ENCODE measurements at regions not wholly inside any gene's neighbourhood (a gene's known extent, or its start where the extent isn't known, plus 50 kb on each side); places are given as distances from the start of the nearest gene placed in this dataset.

DNA sequence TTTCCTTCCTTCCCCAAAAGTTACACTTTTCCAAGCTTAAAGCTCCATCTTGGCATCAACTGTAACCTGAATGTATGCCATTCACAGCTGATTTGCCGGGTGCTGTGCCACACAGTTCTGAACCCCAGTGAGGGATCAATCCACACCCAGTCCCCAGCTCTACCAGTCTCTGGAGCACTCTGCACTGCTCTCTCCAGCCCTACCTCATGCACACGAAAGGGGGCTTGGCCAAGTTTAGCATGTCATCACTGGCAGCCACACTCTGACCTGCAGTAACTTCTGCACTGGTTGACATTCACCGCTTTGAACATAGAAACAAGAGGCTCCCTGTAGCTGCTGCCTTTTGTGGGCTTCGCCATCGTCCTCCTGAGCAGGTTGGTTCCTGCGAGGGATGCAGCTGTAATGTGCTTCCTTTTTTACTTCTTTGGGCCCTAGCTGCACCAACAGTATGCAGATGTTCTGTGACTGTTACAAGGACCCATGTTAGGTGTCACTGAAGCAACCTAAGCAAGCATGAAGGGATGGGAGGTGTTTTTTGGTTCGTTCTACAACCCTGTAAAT is 135.4 kb upstream of the SLC44A3 start:
- no peak for DNase-seq
- in situ Hi-C loops (cut with HindIII; ENCODE audit: low pct_ligation_motif_present, low pct_unique_long_range_greater_than_20kb, low sequenced_read_pairs), result no loop called here

DNA sequence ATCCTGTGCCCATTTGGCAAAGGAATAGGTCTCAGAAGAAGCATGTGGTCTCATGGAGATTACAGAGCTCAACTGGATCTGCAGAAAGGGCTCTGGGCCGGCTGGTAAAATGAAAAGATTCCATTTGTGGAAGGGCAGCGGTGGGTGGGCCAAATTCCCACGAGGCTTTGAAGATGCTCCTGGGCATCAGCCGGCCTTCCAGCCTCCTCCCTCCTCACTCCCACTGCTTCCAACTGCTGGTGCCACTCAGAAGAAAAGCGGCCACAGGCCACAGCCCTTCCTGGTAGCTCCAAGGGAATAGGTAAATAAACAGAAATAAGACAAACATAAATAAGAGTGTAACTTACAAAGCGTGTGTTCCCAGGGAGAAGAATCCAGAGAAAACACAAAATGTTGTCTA is 136.3 kb upstream of the SLC44A3 start:
- no peak for DNase-seq
- in situ Hi-C loops (cut with HindIII; ENCODE audit: low pct_ligation_motif_present, low pct_unique_long_range_greater_than_20kb, low sequenced_read_pairs), result no loop called here

DNA sequence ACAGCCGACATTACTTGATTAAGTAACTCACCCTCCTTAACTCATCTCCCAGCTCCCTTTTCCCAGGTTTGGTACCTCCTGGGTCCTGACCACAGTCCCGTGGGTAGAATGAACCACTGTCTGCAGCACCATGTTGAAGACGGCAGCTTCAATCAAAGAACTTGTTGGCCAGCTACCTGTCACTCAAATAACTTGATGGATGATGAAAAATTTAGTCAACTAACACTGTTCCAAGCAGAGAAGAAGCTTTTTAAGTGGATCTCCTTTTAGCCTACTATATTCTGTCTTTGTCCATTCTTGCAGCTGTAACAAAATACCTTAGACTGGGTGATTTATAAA is 138.4 kb upstream of the F3 start:
- in situ Hi-C loops (cut with HindIII; ENCODE audit: low pct_ligation_motif_present, low pct_unique_long_range_greater_than_20kb, low sequenced_read_pairs), result no loop called here
- DNase-seq, result no peak

DNA sequence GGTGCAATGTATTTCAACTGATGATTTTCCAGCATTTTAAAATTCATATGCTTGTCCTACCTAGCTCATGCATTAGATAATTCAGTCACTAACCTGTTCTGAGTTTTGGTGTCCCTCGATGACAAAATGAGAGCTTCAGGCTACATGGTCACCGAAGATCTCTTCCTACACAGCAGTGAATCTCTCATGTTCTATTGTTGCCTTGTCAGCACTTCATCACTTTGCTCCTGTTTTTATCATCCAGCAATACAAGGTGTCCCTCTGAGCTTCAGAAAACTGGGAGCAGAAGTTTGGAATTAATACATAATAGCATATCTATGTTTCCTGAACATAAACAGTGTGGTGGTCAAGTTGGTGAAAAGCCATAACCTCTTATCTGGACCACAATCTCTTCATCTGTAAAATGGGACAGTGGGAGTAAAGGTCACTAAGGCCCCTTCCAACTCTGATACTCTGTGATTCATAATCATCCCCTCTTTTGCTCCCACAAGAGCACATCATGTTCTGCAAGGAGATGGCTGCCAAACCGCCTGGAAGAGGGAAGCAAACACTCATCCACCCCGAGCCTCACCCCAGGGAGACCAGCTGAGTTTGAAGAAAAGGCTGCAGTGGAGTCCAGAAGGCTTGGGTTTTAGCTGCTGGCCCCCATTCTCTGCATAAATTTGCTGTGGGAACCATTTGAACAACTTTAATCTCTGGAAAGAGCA is 137.9 kb upstream of the F3 start:
- no peak for DNase-seq
- in situ Hi-C loops (cut with HindIII; ENCODE audit: low pct_ligation_motif_present, low pct_unique_long_range_greater_than_20kb, low sequenced_read_pairs), result no loop called here

DNA sequence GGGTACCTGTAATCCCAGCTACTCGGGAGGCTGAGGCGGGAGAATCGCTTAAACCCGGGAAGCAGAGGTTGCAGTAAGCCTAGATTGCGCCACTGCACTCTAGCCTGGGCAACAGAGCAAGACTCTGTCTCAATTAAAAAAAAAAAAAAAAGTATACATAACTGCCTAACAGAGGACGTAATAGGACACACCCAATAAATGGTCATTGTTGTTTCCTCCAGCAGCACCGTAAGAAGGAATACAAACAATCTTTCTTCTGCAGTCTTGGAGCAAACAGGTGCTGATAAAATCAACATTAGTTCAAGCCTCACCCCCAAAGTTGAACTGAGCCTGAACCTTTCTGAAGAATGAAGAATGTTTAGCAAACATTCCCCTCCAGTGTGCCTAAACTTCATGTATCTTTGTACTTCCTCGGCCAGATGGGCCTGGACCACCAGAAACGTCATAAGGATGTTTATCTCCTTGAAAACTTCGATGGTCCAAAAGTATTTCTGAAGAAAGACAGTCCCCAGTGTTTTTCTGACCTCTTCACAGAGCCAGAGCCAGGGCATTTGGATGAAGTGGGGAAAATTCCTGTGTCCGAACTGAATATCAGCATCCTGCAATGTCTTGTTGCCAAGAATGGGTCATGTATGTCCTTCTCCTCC is 136.8 kb upstream of the F3 start:
- DNase-seq, result no peak
- in situ Hi-C loops (cut with HindIII; ENCODE audit: low pct_ligation_motif_present, low pct_unique_long_range_greater_than_20kb, low sequenced_read_pairs), result no loop called here

DNA sequence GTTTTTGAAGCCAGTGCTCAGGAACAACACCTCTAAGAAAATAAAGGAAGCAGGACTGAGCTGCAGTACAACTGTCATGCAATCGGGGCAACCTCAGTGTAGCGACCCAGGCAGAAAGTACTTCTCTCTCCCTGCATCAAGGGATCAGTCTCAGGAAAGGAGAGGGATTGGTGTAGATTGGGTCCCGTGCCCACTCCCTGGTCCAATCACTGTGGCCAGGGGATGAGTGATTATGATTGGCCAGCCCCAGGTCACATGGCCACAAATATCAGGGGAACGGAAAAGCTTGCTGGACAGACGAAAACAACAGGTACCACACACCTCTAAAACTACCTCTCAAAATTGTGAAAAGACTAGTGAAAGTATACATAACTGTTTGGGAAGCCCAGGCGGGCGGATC is 136.2 kb upstream of the F3 start:
- in situ Hi-C loops (cut with HindIII; ENCODE audit: low pct_ligation_motif_present, low pct_unique_long_range_greater_than_20kb, low sequenced_read_pairs), result no loop called here
- DNase-seq, result no peak

DNA sequence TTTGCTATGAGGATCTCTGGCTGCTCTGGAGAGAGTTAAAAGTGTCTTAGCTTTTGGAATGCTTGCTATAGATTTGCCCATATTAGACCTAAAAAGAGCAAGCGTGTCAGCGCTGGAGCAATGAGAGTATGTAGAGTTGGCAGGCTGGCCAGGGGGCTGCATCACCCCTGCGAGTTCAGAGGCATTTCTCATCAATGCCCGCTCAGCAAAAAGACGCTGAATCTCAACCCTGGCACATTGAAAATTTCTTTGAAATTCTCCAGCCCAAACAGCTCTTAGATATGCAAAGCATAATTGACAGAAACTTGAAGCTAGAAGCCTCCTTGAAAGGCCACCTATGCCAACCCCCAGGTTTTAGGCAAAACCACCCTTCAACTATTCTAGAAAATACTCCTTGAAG is 135.5 kb upstream of the F3 start:
- in situ Hi-C loops (cut with HindIII; ENCODE audit: low pct_ligation_motif_present, low pct_unique_long_range_greater_than_20kb, low sequenced_read_pairs), result no loop called here
- no peak for DNase-seq

DNA sequence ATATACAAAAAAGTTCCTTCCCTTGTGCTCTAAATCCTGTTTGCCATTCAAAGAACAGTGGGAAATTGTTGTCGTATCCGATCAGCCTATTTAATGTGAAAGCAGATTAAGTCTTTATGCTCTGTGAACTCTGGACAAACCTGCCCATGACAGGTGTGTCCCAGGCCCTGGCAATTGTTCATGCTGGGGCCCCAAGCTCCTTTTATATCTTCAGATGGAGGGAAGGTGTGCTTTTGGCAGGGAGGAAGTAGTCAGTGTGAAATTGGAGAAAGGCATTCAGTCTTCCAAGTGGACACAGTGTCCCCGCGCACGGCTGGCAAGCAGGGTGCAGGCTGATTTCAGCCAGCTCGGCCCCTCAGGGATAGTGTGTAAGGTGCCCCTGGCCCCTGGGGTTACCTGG is 135.1 kb upstream of the F3 start:
- DNase-seq, result no peak
- in situ Hi-C loops (cut with HindIII; ENCODE audit: low pct_ligation_motif_present, low pct_unique_long_range_greater_than_20kb, low sequenced_read_pairs), result no loop called here

DNA sequence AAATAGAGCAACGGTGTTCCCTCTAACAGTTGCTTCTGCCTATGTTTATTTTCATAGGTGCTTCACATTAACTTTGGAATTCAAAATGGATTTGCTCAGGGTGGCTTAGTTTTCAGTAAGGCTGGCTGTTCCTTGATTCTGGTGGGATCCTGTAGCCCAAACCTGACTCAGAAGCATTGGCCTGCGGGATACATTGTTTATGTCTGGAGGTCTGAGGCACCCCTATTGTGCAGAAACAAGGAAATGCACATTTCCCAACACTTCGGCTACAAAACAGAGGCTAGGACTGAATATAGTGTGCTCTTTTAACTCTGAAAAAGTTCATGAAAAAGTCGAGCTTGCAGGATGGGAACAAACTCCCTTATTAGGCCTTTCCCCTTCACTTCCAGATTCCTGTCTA is 133.8 kb upstream of the F3 start:
- no peak for DNase-seq
- in situ Hi-C loops (cut with HindIII; ENCODE audit: low pct_ligation_motif_present, low pct_unique_long_range_greater_than_20kb, low sequenced_read_pairs), result no loop called here

DNA sequence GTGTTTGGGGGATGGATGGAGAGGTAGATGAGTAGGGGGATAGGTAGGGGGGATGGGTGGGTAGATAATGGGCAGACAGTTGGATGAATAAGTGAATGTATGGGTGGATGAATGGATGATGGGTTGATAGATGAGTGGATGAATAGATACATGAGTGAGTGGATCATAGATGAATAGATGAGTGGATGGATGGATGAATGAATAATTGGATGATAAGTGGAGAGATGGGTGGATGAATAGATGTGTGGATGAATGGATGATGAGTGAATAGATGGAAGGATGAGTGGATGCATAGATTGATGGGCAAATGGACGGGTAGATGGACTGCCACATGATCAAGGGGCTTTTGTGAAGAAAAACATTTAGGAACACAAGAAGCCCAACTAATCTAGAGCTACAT is 133.3 kb upstream of the F3 start:
- in situ Hi-C loops (cut with HindIII; ENCODE audit: low pct_ligation_motif_present, low pct_unique_long_range_greater_than_20kb, low sequenced_read_pairs), result no loop called here
- no peak for DNase-seq

DNA sequence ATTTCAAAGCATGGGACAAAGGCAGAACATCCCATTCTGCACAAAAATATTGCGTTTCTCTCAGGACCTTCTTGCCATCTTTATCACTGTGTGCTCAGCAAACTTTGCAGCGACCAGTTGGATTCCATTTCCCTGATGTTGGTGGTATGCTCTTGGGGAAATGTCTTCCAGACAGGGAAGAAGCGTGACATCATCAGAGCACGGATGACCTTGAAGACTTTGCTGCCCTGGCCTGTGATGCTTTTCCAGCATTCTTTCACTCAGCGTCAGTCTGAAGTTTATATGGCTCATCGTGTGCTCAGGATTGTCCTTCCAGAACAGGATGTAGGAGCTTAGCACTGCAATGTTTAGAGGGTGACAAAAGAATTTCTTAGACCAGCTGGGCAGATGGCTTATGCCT is 131.4 kb upstream of the F3 start:
- DNase-seq, result no peak

DNA sequence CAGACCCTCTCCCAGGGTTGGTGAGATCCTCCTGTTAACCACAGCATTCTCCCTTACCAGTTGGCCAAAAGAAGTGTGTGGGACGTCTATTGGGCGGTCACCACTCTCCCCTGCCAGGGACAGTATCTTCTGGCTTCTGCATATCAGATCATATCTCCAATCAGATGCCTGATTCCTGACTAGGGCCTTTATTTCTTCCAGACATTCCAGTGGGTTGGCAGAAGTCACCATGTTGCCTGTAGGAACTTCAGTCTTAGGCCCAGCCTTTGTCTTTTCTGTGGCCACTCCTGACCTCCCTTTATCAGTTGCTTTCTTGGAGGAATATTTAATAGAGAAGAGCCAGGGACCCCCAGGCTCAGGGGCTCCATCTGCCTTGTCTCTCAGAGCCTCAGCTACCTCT is 130.4 kb upstream of the F3 start:
- in situ Hi-C loops (cut with HindIII; ENCODE audit: low pct_ligation_motif_present, low pct_unique_long_range_greater_than_20kb, low sequenced_read_pairs), result no loop called here
- no peak for DNase-seq

More for the DNA sequence above, 131.4 kb upstream of the F3 start:
- in situ Hi-C loops (cut with HindIII; ENCODE audit: low pct_ligation_motif_present, low pct_unique_long_range_greater_than_20kb, low sequenced_read_pairs), result no loop called here

DNA sequence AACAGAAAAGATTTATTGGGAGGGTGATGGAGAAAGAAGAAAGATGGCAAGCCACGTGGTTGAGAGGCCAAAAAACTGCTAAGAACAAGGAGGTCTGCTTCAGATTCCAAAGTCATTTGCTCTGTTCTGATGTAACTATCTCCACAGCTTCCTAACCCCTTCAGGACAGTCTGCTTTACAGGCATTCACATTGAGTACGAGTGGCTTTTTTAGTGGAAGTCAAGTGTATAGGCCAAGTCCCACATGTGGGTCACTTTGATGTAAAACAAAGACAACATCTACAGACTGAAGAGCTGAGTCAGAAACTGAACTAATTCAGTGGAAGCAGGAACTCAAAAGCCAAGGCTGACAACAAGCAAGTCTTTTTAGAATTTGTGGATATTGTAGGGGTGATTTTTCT is 128.7 kb upstream of the F3 start:
- no peak for DNase-seq
- in situ Hi-C loops (cut with HindIII; ENCODE audit: low pct_ligation_motif_present, low pct_unique_long_range_greater_than_20kb, low sequenced_read_pairs), result no loop called here

DNA sequence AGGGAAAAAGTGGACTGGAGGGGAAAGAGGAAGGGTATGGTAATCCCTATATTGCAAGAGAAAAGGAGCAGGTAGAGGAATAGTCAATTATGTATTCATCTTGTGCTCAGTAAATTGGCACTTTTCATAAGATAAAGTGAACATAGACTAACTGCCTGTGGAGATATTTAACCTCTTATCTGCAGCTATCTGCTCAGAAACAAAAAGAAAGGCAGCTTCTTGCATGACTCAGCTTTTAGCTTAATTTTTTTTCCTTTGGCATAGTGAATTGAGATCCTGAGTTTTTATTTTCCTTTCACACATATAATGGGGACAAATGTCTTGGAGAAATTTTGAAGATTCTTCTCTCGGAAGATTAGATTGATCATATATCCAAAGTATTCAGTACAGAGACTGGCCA is 127.6 kb upstream of the F3 start:
- DNase-seq, result no peak
- in situ Hi-C loops (cut with HindIII; ENCODE audit: low pct_ligation_motif_present, low pct_unique_long_range_greater_than_20kb, low sequenced_read_pairs), result no loop called here

DNA sequence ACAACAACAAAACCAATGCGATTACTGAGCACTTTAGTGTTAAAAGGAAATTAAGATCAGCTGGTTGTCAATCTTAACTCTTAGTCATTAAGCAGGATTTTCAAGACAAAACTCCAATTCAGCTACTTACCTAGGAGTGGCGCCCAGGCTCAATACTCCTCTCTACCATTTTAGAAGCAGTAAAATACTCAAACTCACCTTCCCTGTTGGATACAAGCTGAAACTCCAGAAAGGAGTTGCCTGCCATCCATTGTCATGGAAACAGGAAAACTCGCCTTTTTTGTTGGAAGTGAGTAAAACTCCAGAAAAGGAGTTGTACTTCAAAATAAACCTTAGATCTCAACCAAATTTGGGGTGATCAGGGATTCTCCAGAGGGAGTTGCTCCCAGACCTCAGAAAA is 127.0 kb upstream of the F3 start:
- in situ Hi-C loops (cut with HindIII; ENCODE audit: low pct_ligation_motif_present, low pct_unique_long_range_greater_than_20kb, low sequenced_read_pairs), result no loop called here
- no peak for DNase-seq

DNA sequence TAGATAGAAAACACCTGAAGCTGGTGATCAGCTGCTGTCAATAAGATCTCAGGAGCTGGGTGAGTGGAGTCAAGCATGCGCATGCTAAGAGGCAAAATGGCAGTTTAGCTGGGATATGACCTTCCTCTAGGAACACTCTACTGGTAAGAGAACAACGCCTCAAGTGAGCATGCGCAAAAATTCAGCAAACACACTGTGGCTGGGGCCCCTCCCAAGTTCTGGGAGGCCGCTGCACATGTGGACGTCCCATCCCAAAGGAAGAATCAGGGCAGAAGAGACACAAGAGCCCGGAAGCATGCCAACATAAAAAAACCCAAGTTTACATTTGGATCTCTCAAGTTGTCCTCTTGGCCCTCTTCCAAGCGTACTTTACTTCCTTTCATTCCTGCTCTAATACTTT is 126.3 kb upstream of the F3 start:
- in situ Hi-C loops (cut with HindIII; ENCODE audit: low pct_ligation_motif_present, low pct_unique_long_range_greater_than_20kb, low sequenced_read_pairs), result no loop called here
- no peak for DNase-seq

DNA sequence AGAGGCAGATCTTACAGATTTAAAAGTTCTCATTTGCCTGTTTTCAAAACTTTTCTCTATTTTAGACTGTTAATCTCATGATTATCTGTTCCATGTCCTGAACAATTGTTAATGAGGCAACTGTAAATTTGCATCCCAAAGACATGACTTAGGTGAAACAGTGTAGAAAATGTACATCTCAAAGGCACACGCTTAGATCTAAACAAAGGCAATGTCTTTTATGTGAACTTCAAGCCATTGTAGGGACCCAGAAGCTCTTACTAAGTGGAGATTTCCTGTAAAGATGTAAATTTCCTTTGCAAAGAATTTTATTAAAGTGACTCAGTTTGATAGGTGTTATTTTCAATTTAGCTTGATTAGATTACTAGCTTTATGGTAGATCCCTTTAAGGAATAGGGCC is 125.2 kb upstream of the F3 start:
- DNase-seq, result no peak
- in situ Hi-C loops (cut with HindIII; ENCODE audit: low pct_ligation_motif_present, low pct_unique_long_range_greater_than_20kb, low sequenced_read_pairs), result no loop called here

DNA sequence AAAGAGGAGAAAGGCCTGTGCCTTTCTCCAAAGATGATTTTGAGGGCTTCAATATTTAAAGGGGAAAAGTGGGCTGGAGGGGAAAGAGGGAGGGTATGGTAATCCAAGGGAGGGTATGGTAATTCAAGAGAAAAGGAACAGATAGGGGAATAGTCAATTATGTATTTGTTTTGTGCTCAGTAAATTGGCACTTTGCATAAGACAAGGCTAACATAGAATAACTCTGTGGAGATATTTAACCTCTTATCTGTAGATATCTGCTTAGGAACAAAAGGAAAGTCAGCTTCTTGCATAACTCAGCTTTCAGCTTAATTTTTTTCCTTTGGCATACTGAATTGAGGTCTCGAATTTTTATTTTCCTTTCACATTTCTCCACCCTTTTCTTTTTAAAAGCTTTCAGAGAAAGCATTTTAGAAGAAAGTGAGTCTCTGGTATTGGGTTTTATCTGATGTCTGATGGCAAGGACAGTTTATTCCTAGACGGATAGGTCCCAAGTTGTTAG is 119.9 kb upstream of the F3 start:
- in situ Hi-C loops (cut with HindIII; ENCODE audit: low pct_ligation_motif_present, low pct_unique_long_range_greater_than_20kb, low sequenced_read_pairs), result no loop called here
- DNase-seq, result no peak

DNA sequence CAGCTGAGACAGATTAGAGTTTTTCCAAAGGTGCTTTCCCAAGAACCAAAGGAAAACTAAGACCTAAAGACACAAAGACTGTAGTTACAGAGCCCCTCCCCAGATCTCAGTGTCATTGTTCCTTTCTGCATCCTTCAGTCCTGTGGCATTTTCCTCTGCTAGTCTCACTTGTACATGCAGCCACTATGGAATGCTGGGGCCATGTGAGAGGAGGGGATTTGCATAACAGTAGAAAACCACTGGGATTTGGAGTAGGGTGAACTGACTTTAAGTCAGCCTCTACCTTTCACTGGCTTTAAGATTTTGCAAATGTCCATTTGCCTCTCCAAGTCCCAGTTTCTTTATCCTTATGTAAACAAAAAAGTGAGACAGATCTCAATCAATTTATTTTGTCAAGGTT is 119.4 kb upstream of the F3 start:
- DNase-seq, result no peak
- in situ Hi-C loops (cut with HindIII; ENCODE audit: low pct_ligation_motif_present, low pct_unique_long_range_greater_than_20kb, low sequenced_read_pairs), result no loop called here

DNA sequence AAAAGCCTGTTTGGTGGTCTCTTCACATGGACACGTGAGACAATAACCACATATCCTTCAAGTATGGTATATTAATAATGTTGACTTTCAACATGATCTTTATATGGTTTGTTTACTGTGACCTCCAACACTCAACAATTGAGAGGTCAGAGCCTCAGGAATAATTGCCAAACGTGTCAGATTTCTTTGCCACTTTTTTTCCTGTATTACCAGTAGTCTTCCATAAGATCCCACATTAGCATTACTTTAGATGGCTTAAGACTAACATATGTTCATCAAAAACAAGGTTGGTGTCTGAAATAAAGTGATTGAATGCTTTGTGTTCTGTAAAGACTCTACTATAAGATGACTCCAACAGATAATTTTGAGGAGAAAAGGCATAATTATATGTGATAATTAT is 118.7 kb upstream of the F3 start:
- in situ Hi-C loops (cut with HindIII; ENCODE audit: low pct_ligation_motif_present, low pct_unique_long_range_greater_than_20kb, low sequenced_read_pairs), result no loop called here
- no peak for DNase-seq

Data from ACHN (cell line).